ENCODE measurements at regions not wholly inside any gene's neighbourhood (a gene's known extent, or its start where the extent isn't known, plus 50 kb on each side); places are given as distances from the start of the nearest gene placed in this dataset.

- no peaks in the 10 kb centered on the region for H3K4me1 ChIP-seq
- intact Hi-C loops (cut with DNase I; ENCODE audit: low total_unique reads) = no loop called here
- H3K27me3 ChIP-seq = no peaks in the 10 kb centered on the region
- no peaks in the 10 kb centered on the region for H3K36me3 ChIP-seq
- no peak for DNase-seq (ENCODE audit: low spot score in 2 of 2)
- no peak overlapping the region for H3K4me3 ChIP-seq
- TF ChIP-seq POLR2A (IDR thresholded peaks at IDR 0.05) (no peak), POLR2AphosphoS5 (IDR thresholded peaks at IDR 0.05) (no peak)
- TF ChIP-seq, protein P1, sequence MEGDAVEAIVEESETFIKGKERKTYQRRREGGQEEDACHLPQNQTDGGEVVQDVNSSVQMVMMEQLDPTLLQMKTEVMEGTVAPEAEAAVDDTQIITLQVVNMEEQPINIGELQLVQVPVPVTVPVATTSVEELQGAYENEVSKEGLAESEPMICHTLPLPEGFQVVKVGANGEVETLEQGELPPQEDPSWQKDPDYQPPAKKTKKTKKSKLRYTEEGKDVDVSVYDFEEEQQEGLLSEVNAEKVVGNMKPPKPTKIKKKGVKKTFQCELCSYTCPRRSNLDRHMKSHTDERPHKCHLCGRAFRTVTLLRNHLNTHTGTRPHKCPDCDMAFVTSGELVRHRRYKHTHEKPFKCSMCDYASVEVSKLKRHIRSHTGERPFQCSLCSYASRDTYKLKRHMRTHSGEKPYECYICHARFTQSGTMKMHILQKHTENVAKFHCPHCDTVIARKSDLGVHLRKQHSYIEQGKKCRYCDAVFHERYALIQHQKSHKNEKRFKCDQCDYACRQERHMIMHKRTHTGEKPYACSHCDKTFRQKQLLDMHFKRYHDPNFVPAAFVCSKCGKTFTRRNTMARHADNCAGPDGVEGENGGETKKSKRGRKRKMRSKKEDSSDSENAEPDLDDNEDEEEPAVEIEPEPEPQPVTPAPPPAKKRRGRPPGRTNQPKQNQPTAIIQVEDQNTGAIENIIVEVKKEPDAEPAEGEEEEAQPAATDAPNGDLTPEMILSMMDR (IDR thresholded peaks at IDR 0.05) = no peak
- H3K9me3 ChIP-seq = no peaks in the 10 kb centered on the region
- H3K27ac ChIP-seq = no peak overlapping the region
These were observed 260.4 kb upstream of the TTC14 start for GRCh38 chr3:180341516-180341915.

DNA sequence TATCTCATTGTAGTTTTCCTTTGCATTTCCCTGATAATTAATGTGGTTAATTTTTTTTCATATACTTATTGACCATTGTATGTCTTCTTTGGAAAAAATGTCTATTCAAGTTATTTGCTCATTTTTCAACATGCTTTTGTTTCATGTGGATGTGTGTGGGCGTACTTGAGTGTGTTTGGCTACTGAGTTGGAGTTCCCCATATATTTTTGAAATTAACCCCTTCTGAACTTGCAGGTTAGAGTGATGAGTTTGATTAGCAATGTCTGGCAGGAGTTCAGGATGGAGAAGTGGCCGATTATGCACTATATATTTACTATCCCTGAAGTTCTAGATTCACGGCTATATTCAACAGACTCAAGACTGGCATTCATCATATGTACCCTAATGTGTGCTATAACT is 250.4 kb upstream of the TTC14 start:
- intact Hi-C loops (cut with DNase I; ENCODE audit: low total_unique reads) = no loop called here
- Histone ChIP-seq H3K36me3 (no peaks in the 10 kb centered on the region), H3K27me3 (no peaks in the 10 kb centered on the region), H3K4me1 (no peaks in the 10 kb centered on the region), H3K9me3 (no peaks in the 10 kb centered on the region), H3K4me3 (no peak overlapping the region), H3K27ac (no peak overlapping the region)
- DNase-seq (ENCODE audit: low spot score in 2 of 2) = no peak
- TF ChIP-seq POLR2AphosphoS5 (IDR thresholded peaks at IDR 0.05) (no peak), POLR2A (IDR thresholded peaks at IDR 0.05) (no peak)
- TF ChIP-seq, protein P1 (IDR thresholded peaks at IDR 0.05) = no peak

- Histone ChIP-seq H3K4me3 (no peak overlapping the region), H3K27ac (no peak overlapping the region), H3K27me3 (no peaks in the 10 kb centered on the region), H3K36me3 (no peaks in the 10 kb centered on the region), H3K4me1 (no peaks in the 10 kb centered on the region), H3K9me3 (no peaks in the 10 kb centered on the region)
- intact Hi-C loops (cut with DNase I; ENCODE audit: low total_unique reads) = no loop called here
- no peak for TF ChIP-seq POLR2A (IDR thresholded peaks at IDR 0.05)
- TF ChIP-seq POLR2AphosphoS5 (IDR thresholded peaks at IDR 0.05) = no peak
- TF ChIP-seq, protein P1 (IDR thresholded peaks at IDR 0.05) = no peak
- DNase-seq (ENCODE audit: low spot score in 2 of 2) = no peak
These were observed 249.7 kb upstream of the TTC14 start for GRCh38 chr3:180352261-180352660.

GRCh38 chr3:180354214-180354613 is 247.7 kb upstream of the TTC14 start:
- Histone ChIP-seq H3K27me3 (no peaks in the 10 kb centered on the region), H3K9me3 (no peaks in the 10 kb centered on the region), H3K4me1 (no peaks in the 10 kb centered on the region), H3K36me3 (no peaks in the 10 kb centered on the region), H3K4me3 (no peak overlapping the region), H3K27ac (no peak overlapping the region)
- intact Hi-C loops (cut with DNase I; ENCODE audit: low total_unique reads) = no loop called here
- no peak for DNase-seq (ENCODE audit: low spot score in 2 of 2)
- TF ChIP-seq, protein P1 (IDR thresholded peaks at IDR 0.05) = no peak
- TF ChIP-seq POLR2AphosphoS5 (IDR thresholded peaks at IDR 0.05) (no peak), POLR2A (IDR thresholded peaks at IDR 0.05) (no peak)

- no peaks in the 10 kb centered on the region for H3K9me3 ChIP-seq
- TF ChIP-seq POLR2AphosphoS5 (IDR thresholded peaks at IDR 0.05) (no peak), POLR2A (IDR thresholded peaks at IDR 0.05) (no peak)
- TF ChIP-seq, protein P1 (IDR thresholded peaks at IDR 0.05) = no peak
These were observed 243.8 kb upstream of the TTC14 start for GRCh38 chr3:180358179-180358578.

More at GRCh38 chr3:180358179-180358578, 243.8 kb upstream of the TTC14 start:
- DNase-seq (ENCODE audit: low spot score in 2 of 2) = no peak
- Histone ChIP-seq H3K36me3 (no peaks in the 10 kb centered on the region), H3K4me3 (no peak overlapping the region), H3K27ac (no peak overlapping the region), H3K4me1 (no peaks in the 10 kb centered on the region), H3K27me3 (no peaks in the 10 kb centered on the region)
- intact Hi-C loops (cut with DNase I; ENCODE audit: low total_unique reads) = no loop called here
